Mucosa of descending colon (tissue), 3 donors: ENCODE measurements at regions not wholly inside any gene's neighbourhood (a gene's known extent, or its start where the extent isn't known, plus 50 kb on each side); places are given as distances from the start of the nearest gene placed in this dataset.
"Not testable (repeated sequence)": the region's sequence is repeated elsewhere in the genome, so short reads cannot be mapped to it uniquely, and the experiment has no call there.

ENCODE experiments used
- ATAC-seq: fragments of 200-7000 bp; cut with Tn5 transposase; one replicate; pipeline ENCODE4 v1.9.1; 2020; ENCODE audit warnings: mild to moderate bottlenecking, moderate library complexity
- DNase-seq, 3 donors: peaks; one replicate each; pipeline ENCODE4 v3.0.0-alpha.2; 2020
- H3K36me3 ChIP-seq: fragments of 200-600 bp; one replicate; pipeline ENCODE4 v1.8.0; 2021; ENCODE audit warnings: low read depth, mild to moderate bottlenecking
- H3K4me1 ChIP-seq: fragments of 200-600 bp; one replicate; pipeline ENCODE4 v1.8.0; 2021; ENCODE audit warnings: low read depth, mild to moderate bottlenecking
- H3K4me3 ChIP-seq: fragments of 200-600 bp; one replicate; pipeline ENCODE4 v1.8.0; 2021; ENCODE audit warnings: mild to moderate bottlenecking
- H3K9me3 ChIP-seq: fragments of 200-600 bp; one replicate; pipeline ENCODE4 v1.8.0; 2021; ENCODE audit warnings: mild to moderate bottlenecking
- intact Hi-C, 2 donors: fragments of 100-400 bp; cut with DNase I in 1 of 2; cut with micrococcal nuclease in 1 of 2; formaldehyde crosslinking; loops; one replicate each; pipeline versions ENCODE4 v1.11.0 to v1.11.1; 2022; cut with DNase I, micrococcal nuclease
- TF ChIP-seq, protein P1 (sequence below): fragments of 200-600 bp; IDR thresholded peaks from one replicate; pipeline ENCODE4 v1.8.0; 2022; ENCODE audit warnings: antibody characterized with exemption, mild to moderate bottlenecking
- donor health status: DM: no; HTN: no; CAD: no; lungs with moderate emphysema.
- donor health status: DM: no; HTN: no; CAD: no.
- donor health status: DM: no; HTN: yes; CAD: no.

DNA sequence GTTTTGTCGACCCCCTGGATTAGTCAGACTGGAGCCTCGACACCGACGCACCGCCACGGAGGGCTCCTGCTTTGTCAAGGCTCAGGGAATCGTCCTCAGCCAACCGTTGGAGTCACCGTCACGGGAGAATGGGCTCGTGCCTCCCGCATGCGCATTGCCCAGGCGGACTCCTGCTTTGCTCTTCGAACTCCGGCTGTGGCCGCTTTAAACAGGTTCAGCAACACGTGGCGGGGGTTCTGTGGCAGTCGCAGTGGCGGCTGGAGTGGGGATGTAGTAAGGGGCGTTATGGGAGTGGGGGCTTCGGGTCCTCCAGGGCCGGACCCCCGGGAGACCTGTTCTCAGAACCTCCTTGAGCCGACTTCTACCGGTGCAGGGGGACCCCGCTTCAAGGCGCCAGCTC is 554.7 kb upstream of the ZNF337 start:
- H3K4me1 ChIP-seq, ATAC-seq, H3K36me3 ChIP-seq, intact Hi-C loops, H3K9me3 ChIP-seq, DNase-seq, H3K4me3 ChIP-seq: not testable (repeated sequence)

DNA sequence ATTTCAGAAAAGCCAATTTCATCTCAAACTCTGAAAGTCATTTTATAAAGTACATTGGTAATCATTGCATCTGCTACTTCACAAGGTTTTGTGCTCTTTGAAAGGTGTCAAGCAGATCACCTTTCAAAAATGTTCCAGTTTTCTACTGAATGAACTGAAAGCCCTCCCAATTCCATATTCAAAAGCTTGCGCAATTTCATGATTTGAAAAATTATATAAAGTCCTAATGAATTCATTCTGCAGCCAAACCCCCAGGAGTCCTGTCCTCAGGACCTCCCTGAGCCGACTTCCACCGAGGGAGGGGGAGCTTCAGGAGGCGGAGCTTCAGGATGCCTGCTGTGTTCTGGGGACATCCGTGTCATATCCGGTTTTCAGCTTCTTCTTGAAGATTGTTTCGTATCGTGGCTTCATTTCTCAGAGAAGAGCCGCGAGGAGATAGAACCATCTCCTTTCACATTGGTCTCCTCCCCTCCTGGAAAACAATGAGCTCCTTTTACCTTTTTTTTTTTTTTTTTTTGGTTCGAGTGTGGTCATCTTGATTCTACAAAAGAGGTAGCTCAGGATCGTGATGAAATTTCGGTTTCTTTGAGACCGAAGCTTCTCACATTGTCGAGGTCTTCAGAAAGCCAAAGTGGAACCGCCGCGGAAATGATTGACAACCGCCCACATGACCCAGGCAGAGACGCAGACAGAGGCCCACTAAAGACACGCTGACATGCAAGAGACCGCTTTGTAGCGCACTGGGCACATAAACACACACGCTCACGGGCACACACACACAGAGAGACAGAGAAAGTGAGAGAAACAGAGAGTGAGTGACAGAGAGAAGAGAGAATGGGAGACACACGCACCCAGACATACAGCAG is 553.8 kb upstream of the ZNF337 start:
- DNase-seq, H3K36me3 ChIP-seq, intact Hi-C loops, H3K9me3 ChIP-seq, H3K4me3 ChIP-seq, ATAC-seq, H3K4me1 ChIP-seq: not testable (repeated sequence)

DNA sequence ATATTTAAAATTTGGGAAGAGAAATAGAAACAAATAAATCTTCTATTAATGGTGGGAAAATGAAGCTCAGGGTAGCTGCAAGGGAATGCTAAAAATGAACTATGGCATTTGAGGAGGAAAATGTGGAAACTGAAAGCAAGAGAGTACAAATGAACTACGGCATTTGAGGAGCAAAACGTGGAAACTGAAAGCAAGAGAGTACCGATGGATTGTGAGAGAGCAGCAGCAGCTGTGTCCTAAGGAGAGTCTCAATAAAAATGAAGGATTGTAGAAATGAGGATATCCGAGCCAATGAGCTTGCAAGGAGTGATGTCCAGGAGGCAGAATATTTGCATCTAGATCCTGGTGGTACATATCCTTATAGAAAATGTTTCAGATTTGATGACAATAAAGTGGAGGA is 547.1 kb upstream of the ZNF337 start:
- Histone ChIP-seq H3K4me3 (no peak overlapping the region), H3K36me3 (no peaks in the 10 kb centered on the region), H3K9me3 (peaks cover 12% of the 10 kb centered on the region), H3K4me1 (no peaks in the 10 kb centered on the region)
- TF ChIP-seq, protein P1, sequence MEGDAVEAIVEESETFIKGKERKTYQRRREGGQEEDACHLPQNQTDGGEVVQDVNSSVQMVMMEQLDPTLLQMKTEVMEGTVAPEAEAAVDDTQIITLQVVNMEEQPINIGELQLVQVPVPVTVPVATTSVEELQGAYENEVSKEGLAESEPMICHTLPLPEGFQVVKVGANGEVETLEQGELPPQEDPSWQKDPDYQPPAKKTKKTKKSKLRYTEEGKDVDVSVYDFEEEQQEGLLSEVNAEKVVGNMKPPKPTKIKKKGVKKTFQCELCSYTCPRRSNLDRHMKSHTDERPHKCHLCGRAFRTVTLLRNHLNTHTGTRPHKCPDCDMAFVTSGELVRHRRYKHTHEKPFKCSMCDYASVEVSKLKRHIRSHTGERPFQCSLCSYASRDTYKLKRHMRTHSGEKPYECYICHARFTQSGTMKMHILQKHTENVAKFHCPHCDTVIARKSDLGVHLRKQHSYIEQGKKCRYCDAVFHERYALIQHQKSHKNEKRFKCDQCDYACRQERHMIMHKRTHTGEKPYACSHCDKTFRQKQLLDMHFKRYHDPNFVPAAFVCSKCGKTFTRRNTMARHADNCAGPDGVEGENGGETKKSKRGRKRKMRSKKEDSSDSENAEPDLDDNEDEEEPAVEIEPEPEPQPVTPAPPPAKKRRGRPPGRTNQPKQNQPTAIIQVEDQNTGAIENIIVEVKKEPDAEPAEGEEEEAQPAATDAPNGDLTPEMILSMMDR = no peak
- DNase-seq = no peak
- ATAC-seq = no peak
- intact Hi-C loops = no loop called here

DNA sequence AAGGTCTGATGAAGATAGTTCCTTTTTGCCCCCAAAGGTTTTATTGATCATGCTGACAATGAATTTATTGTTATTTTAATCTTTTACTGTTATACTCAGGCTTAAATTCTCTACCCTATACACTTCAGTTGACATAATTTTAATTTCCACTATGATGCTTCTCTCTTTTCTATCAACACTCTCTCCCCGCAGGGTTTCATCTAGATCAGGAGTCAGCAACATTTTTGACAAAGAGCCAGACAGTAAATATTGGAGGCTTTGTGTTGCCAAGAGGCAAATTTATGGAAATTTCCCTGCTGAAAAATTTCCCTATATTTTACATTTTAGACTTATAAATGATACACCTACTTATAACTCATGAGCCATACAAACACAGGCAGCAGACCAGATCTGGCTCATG is 524.0 kb upstream of the ZNF337 start:
- H3K36me3 ChIP-seq, H3K4me3 ChIP-seq, H3K4me1 ChIP-seq, ATAC-seq, DNase-seq, intact Hi-C loops, H3K9me3 ChIP-seq: not testable (repeated sequence)

DNA sequence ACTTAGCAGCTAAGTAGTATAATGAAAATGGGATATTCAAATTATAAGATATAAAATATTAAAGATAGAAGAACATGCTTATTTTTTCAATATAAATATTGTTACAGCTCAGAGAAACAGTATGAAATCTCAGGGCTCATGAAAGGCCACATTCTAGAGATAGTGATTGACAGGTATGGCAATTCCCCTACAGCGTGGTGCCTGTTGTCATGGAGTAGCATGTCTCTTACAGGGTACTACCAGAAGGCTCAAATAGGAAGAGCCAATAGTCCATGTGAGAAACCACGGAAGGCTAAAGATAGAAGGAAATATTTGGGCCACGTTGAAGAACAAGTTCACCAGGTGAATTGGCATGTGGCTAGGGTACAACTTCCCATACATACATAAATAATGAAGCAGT is 522.9 kb upstream of the ZNF337 start:
- H3K36me3 ChIP-seq, H3K9me3 ChIP-seq, ATAC-seq, H3K4me3 ChIP-seq, intact Hi-C loops, H3K4me1 ChIP-seq, DNase-seq: not testable (repeated sequence)

DNA sequence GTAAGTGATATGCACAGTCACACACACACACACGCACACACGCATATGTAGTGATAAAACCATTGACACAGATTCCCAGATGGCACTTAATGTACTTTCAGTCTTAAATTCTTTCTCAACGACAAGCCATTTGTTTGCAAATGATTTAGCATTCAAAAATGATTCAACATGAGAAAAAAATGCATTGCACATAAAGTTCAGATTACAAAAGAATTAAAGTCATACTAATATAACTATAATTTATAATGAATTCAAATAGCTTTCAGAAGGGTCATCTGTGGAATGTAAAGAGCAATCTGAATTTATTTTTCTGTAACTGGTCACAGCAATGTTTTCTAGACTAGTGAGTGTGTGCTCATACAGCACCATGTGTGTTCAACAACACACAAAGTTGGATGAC is 521.6 kb upstream of the ZNF337 start:
- no peaks in the 10 kb centered on the region for H3K36me3 ChIP-seq
- ATAC-seq (no peak), DNase-seq (no peak)
- TF ChIP-seq, protein P1 = no peak
- peaks cover 2% of the 10 kb centered on the region for H3K9me3 ChIP-seq
- no peak overlapping the region for H3K4me3 ChIP-seq
- H3K4me1 ChIP-seq = no peaks in the 10 kb centered on the region
- intact Hi-C loops = no loop called here

DNA sequence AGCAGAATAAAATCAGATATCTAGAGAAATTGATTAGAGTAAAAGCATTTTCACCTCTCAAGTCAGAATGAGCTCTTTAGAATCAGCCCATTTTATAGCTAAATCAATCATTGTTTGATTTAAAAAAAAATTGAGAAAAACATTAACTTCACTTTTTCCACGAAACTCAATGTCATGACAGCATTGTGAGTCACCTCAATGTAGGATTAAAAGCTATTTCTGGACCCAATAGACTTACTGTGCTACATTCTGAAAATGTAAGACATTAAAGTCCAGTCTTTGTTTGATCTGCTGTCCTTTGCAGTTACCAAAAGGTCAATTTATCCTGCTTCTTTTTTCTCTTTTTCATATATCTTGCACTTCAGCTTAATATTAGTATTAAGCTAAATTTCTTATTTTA is 519.4 kb upstream of the ZNF337 start:
- intact Hi-C loops = no loop called here
- no peak overlapping the region for H3K4me3 ChIP-seq
- peaks cover 2% of the 10 kb centered on the region for H3K9me3 ChIP-seq
- no peaks in the 10 kb centered on the region for H3K4me1 ChIP-seq
- DNase-seq (no peak), ATAC-seq (no peak)
- no peaks in the 10 kb centered on the region for H3K36me3 ChIP-seq
- TF ChIP-seq, protein P1 = no peak

DNA sequence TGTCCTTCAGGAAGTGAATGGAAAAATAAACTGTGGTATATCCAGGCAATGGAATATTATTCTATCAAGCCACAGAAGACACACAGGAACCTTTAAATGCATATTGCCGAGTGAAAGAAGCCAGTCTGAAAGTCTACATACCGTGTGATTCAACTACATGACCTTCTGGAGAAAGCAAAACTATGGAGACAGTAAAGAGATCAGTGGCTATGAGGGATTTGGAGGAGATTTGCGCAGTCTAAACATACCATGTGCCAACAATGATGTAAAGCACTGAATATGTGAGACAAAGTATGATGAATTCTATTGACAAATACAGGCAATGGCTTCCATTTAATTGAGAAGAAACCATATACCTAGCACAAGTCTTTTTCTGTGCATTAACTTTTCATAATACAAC is 518.3 kb upstream of the ZNF337 start:
- Histone ChIP-seq H3K36me3 (no peaks in the 10 kb centered on the region), H3K4me1 (no peaks in the 10 kb centered on the region), H3K4me3 (no peak overlapping the region), H3K9me3 (peaks cover 2% of the 10 kb centered on the region)
- intact Hi-C loops = no loop called here
- TF ChIP-seq, protein P1 = no peak
- DNase-seq (no peak), ATAC-seq (no peak)
